GM23248 (cell line): ENCODE measurements at regions not wholly inside any gene's neighbourhood (a gene's known extent, or its start where the extent isn't known, plus 50 kb on each side); places are given as distances from the start of the nearest gene placed in this dataset.

Source experiments
- DNase-seq: peaks from one replicate; pipeline ENCODE4 v3.0.0-alpha.2; 2015
- H2AFZ ChIP-seq: fragments of 200-600 bp; sonication (generic); 2 replicates; pipeline ENCODE4 v1.6.1; 2016; ENCODE audit warnings: antibody characterized with exemption
- H3F3A ChIP-seq: fragments of 200-600 bp; sonication (generic); 2 replicates; pipeline ENCODE4 v1.6.1; 2016; ENCODE audit warnings: mild to moderate bottlenecking, antibody characterized with exemption, mixed run types; ENCODE audit not compliant: insufficient read depth
- H3K27ac ChIP-seq: fragments of 200-600 bp; sonication (generic); 2 replicates; pipeline ENCODE4 v1.5.1; 2016; ENCODE audit warnings: mild to moderate bottlenecking
- H3K27me3 ChIP-seq: fragments of 200-600 bp; sonication (generic); replicated peaks from 2 replicates; pipeline ENCODE4 v1.6.1; 2016; ENCODE audit warnings: mild to moderate bottlenecking; ENCODE audit not compliant: insufficient read depth
- H3K36me3 ChIP-seq: fragments of 200-600 bp; sonication (generic); 2 replicates; pipeline ENCODE4 v1.6.1; 2016; ENCODE audit warnings: low read depth, mild to moderate bottlenecking
- H3K4me1 ChIP-seq: fragments of 200-600 bp; sonication (generic); 2 replicates; pipeline ENCODE4 v1.6.1; 2016; ENCODE audit warnings: mild to moderate bottlenecking; ENCODE audit not compliant: insufficient read depth
- H3K4me2 ChIP-seq: fragments of 200-600 bp; sonication (generic); one replicate; pipeline ENCODE4 v1.6.1; 2016; ENCODE audit warnings: mild to moderate bottlenecking; ENCODE audit not compliant: unreplicated experiment
- H3K4me3 ChIP-seq: fragments of 200-600 bp; sonication (generic); 2 replicates; pipeline ENCODE4 v1.5.1; 2016; ENCODE audit warnings: mild to moderate bottlenecking
- H3K79me2 ChIP-seq: fragments of 200-600 bp; sonication (generic); 2 replicates; pipeline ENCODE4 v1.6.1; 2016; ENCODE audit warnings: mild to moderate bottlenecking; ENCODE audit not compliant: insufficient read depth
- H3K9ac ChIP-seq: fragments of 200-600 bp; sonication (generic); 2 replicates; pipeline ENCODE4 v1.6.1; 2016; ENCODE audit warnings: mild to moderate bottlenecking
- H3K9me2 ChIP-seq: fragments of 200-600 bp; sonication (generic); 2 replicates; pipeline ENCODE4 v1.6.1; 2016; ENCODE audit warnings: mixed run types, mild to moderate bottlenecking, moderate library complexity; ENCODE audit not compliant: insufficient read depth
- H3K9me3 ChIP-seq: fragments of 200-600 bp; sonication (generic); one replicate; pipeline ENCODE4 v1.6.1; 2017; ENCODE audit warnings: low read depth
- H4K20me1 ChIP-seq: fragments of 200-600 bp; sonication (generic); 2 replicates; pipeline ENCODE4 v1.6.0; 2016; ENCODE audit not compliant: insufficient read depth
- EZH2 ChIP-seq: fragments of 200-600 bp; sonication (generic); IDR thresholded peaks from 2 replicates; pipeline ENCODE4 v1.6.1; 2018; ENCODE audit warnings: antibody characterized with exemption, mild to moderate bottlenecking; ENCODE audit not compliant: insufficient read depth, poor library complexity, severe bottlenecking
- EZH2phosphoT487 ChIP-seq: fragments of 200-600 bp; sonication (generic); IDR thresholded peaks from 2 replicates; pipeline ENCODE4 v1.6.1; 2018; ENCODE audit warnings: antibody characterized with exemption, moderate library complexity, mild to moderate bottlenecking, low read depth; ENCODE audit not compliant: insufficient read depth
- WGBS, 2 experiments: methylation state at CpG; one replicate each; pipeline ENCODE4 v1.1.6; 2015 to 2017; ENCODE audit warnings: low lambda C conversion rate in 2 of 2, low coverage in 1 of 2; ENCODE audit errors: missing lambda C conversion rate in 2 of 2; 5-methylcytosine and 5-hydroxymethylcytosine counted together
- in situ Hi-C: fragments of 300-500 bp; cut with MboI; formaldehyde crosslinking; loops from 2 replicates; pipeline ENCODE4 v1.15.0; 2020

DNA sequence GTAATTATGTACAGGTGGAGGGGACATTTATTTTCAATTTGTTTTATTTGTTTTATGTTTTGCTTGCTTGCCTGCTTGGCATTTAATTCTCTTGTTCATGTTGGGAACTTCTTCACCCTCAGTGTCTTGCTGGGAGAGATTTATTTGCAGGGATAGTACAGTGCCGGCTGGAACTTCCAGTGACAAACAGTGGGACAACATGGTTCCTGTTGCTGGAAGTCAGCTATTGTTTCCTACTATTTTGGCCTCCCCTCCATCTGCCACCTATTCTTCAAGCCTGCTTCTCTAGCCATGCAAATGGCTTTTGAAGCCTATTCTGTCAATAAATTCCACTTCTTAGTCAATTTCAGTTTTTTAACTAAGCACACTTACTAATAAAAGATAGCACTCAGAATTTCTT lies 105.4 kb upstream of the BANK1 start:
- Histone ChIP-seq H3K36me3 (no peaks in the 10 kb centered on the region), H3K4me2 (no peak overlapping the region), H3K9me2 (no peaks in the 10 kb centered on the region), H3K4me3 (no peak overlapping the region), H3K9ac (no peak overlapping the region), H3K27ac (no peak overlapping the region), H4K20me1 (no peaks in the 10 kb centered on the region), H3K4me1 (no peaks in the 10 kb centered on the region), H3K9me3 (no peaks in the 10 kb centered on the region), H3K79me2 (no peaks in the 10 kb centered on the region), H3F3A (no peaks in the 10 kb centered on the region), H3K27me3 (no peaks in the 10 kb centered on the region), H2AFZ (no peak overlapping the region)
- WGBS, 2 experiments: 30 to 33% methylated on average over 1 of the region's 1 CpG
- in situ Hi-C loops: no loop called here
- TF ChIP-seq EZH2phosphoT487 (no peak), EZH2 (no peak)
- no peak for DNase-seq

DNA sequence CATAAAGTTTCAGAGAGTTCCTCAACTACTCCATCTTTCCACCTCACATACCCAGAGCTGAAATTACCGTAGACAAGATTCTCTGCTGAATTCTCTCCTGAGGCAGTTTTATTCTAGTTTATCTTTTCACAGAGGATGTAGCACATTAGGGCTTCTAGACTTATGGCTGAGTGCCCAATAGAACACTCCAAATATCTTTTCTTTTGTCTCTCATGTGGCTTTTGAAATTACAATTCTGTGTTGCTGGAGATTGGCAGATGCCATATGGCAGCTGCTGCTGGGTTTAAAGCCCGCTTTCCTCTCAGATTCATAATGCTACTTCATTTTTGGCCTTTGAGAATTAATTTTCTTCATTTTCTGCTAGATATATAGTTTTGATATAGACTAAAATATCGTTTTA lies 107.6 kb upstream of the BANK1 start:
- no peaks in the 10 kb centered on the region for H3K36me3 ChIP-seq
- no peak overlapping the region for H3K27ac ChIP-seq
- H2AFZ ChIP-seq: no peak overlapping the region
- peaks cover 11% of the 10 kb centered on the region for H3K4me1 ChIP-seq
- WGBS, 2 experiments: 72 to 73% methylated on average over 3 of the region's 3 CpGs
- no peak overlapping the region for H3K9ac ChIP-seq
- no peak for DNase-seq
- H3K4me2 ChIP-seq: no peak overlapping the region
- H3K9me2 ChIP-seq: no peaks in the 10 kb centered on the region
- H3F3A ChIP-seq: peaks cover 2% of the 10 kb centered on the region; the same call in 1 of the 2 replicates
- no peaks in the 10 kb centered on the region for H3K79me2 ChIP-seq
- no peak overlapping the region for H3K4me3 ChIP-seq
- H4K20me1 ChIP-seq: no peaks in the 10 kb centered on the region
- H3K9me3 ChIP-seq: no peaks in the 10 kb centered on the region
- H3K27me3 ChIP-seq: no peaks in the 10 kb centered on the region
- in situ Hi-C loops: no loop called here
- TF ChIP-seq EZH2: no peak
- no peak for TF ChIP-seq EZH2phosphoT487

DNA sequence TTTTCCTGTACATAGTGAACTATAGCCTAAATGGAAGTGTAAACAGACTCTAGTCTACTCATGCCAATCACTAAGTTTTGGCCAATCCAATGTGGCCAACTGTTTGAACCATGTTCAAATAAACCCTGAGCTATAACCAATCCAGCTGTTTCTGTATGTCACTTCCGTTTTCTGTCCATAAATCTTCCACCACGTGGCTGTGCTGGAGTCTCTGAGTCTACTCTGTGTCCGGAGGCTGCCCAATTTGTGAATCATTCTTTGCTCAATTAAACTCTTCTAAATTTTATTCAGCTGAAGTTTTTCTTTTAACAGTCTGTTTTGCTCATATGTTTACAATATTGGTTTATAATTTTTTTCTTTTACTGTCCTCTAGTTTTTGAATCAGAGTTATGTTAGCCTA lies 112.3 kb upstream of the BANK1 start:
- no peak overlapping the region for H3K4me2 ChIP-seq
- no peak overlapping the region for H3K4me3 ChIP-seq
- peaks cover 11% of the 10 kb centered on the region for H3K4me1 ChIP-seq
- 2 to 4% methylated on average over 3 of the region's 3 CpGs for WGBS, 2 experiments
- peak overlapping the region; percentile 29; the same call in 1 of the 2 replicates for H3K27ac ChIP-seq
- TF ChIP-seq EZH2 (no peak), EZH2phosphoT487 (no peak)
- H3F3A ChIP-seq: peaks cover 4% of the 10 kb centered on the region; the same call in 1 of the 2 replicates
- DNase-seq: peak; percentile 62
- H3K79me2 ChIP-seq: no peaks in the 10 kb centered on the region
- H3K36me3 ChIP-seq: no peaks in the 10 kb centered on the region
- peaks cover 4% of the 10 kb centered on the region for H3K9me3 ChIP-seq
- no peaks in the 10 kb centered on the region for H3K27me3 ChIP-seq
- in situ Hi-C loops: no loop called here
- H4K20me1 ChIP-seq: no peaks in the 10 kb centered on the region
- H3K9ac ChIP-seq: no peak overlapping the region
- H3K9me2 ChIP-seq: no peaks in the 10 kb centered on the region
- peak overlapping the region; percentile 30 for H2AFZ ChIP-seq

DNA sequence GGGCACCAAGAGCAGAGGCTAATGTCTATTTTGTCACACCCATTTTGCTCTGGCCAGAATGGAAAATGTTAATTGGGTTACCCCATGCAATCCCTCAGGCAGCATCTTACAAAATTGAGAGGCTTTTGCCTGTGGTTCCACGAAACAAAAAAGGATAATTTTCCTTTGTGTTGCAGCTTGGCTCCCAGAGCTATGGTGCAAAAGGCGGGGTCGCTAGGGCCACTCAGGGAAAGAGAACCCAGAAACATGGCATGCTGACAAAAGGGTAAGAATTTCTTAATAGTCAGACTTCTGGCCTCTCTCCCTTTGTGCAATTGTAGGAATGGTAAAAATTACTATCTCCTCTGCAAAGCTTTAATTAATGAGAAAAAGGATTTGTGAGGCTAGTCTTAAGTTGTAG lies 119.6 kb upstream of the BANK1 start:
- Histone ChIP-seq H3K27ac (no peak overlapping the region), H3K9ac (no peak overlapping the region), H3K79me2 (no peaks in the 10 kb centered on the region), H2AFZ (no peak overlapping the region), H3K9me2 (no peaks in the 10 kb centered on the region), H3F3A (0 out of 2 replicates have a peak, but pooled peaks cover 5% of the 10 kb centered on the region), H3K27me3 (no peaks in the 10 kb centered on the region), H3K9me3 (peaks cover 4% of the 10 kb centered on the region), H3K36me3 (no peaks in the 10 kb centered on the region), H3K4me1 (no peaks in the 10 kb centered on the region), H3K4me2 (no peak overlapping the region), H3K4me3 (no peak overlapping the region), H4K20me1 (no peaks in the 10 kb centered on the region)
- 28 to 40% methylated on average over 3 of the region's 3 CpGs for WGBS, 2 experiments
- DNase-seq: peak; percentile 17
- TF ChIP-seq EZH2 (no peak), EZH2phosphoT487 (no peak)
- in situ Hi-C loops: no loop called here

DNA sequence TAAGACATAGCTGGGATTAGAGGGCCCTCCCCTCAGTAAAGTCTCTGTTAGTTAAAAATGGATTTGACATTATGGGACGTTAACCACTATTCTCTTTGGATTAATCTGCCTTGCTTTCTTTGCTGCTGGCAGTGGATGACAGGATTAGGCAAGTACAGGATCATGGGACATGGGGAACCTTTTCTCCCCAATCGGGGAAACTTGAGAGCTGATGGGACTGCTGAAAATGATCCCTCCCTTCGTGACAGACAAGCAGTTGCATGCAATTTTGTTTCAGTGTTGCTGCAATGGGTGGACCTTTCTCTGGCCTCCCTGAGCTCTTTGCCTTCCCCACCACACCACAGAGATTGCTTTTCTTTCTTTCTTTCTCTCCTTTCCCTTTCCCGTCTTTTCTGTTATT lies 120.2 kb upstream of the BANK1 start:
- Histone ChIP-seq H3K4me2 (no peak overlapping the region), H3K36me3 (no peaks in the 10 kb centered on the region)

More for the DNA sequence above, 120.2 kb upstream of the BANK1 start:
- H3K4me3 ChIP-seq: no peak overlapping the region
- DNase-seq: no peak
- H3F3A ChIP-seq: 0 out of 2 replicates have a peak, but pooled peaks cover 5% of the 10 kb centered on the region
- no peaks in the 10 kb centered on the region for H3K9me2 ChIP-seq
- TF ChIP-seq EZH2phosphoT487 (no peak), EZH2 (no peak)
- no peaks in the 10 kb centered on the region for H3K27me3 ChIP-seq
- no peaks in the 10 kb centered on the region for H3K4me1 ChIP-seq
- H3K9me3 ChIP-seq: peaks cover 4% of the 10 kb centered on the region
- no peak overlapping the region for H2AFZ ChIP-seq
- no peak overlapping the region for H3K9ac ChIP-seq
- 52 to 56% methylated on average over 4 of the region's 4 CpGs for WGBS, 2 experiments
- H3K79me2 ChIP-seq: no peaks in the 10 kb centered on the region
- in situ Hi-C loops: no loop called here
- no peak overlapping the region for H3K27ac ChIP-seq
- no peaks in the 10 kb centered on the region for H4K20me1 ChIP-seq
